ENCODE measurements at regions not wholly inside any gene's neighbourhood (a gene's known extent, or its start where the extent isn't known, plus 50 kb on each side); places are given as distances from the start of the nearest gene placed in this dataset.

DNA sequence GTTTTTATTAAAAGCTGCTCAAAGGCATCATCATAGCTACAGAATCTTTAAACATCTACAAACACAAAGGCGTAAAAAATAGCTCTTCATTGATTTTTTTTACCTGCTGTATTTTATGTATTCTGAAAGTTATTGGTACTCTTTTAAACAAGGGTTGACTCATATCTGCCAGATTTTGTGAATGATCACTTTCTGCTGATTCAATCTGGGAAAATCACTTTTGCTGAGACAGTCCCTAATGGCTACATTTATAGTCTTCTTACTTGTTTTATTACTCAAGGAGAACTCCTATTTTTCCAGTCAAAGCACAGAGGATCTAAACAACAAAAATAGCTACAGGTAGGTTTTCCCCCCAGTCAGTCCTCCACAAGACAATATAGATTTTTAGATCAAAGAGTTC, 739.0 kb downstream of the CBLN4 start:
- no peak overlapping the region for H3K27ac ChIP-seq (ENCODE audit: low read length)
- H3K4me3 ChIP-seq (ENCODE audit: low read depth in 1 of 2, low read length in 2 of 2), result no peak overlapping the region
- H3K4me1 ChIP-seq (ENCODE audit: control insufficient read depth in 1 of 2, insufficient read depth in 2 of 2, low read length in 2 of 2), result no peaks in the 10 kb centered on the region
- no peaks in the 10 kb centered on the region for H3K36me3 ChIP-seq (ENCODE audit: control insufficient read depth in 1 of 2, insufficient read depth in 2 of 2, low read length in 2 of 2)
- H3K27me3 ChIP-seq (ENCODE audit: low read depth, low read length), result no peaks in the 10 kb centered on the region
- H3K9me3 ChIP-seq (ENCODE audit: control insufficient read depth in 1 of 2, low read length in 2 of 2), result no peaks in the 10 kb centered on the region

DNA sequence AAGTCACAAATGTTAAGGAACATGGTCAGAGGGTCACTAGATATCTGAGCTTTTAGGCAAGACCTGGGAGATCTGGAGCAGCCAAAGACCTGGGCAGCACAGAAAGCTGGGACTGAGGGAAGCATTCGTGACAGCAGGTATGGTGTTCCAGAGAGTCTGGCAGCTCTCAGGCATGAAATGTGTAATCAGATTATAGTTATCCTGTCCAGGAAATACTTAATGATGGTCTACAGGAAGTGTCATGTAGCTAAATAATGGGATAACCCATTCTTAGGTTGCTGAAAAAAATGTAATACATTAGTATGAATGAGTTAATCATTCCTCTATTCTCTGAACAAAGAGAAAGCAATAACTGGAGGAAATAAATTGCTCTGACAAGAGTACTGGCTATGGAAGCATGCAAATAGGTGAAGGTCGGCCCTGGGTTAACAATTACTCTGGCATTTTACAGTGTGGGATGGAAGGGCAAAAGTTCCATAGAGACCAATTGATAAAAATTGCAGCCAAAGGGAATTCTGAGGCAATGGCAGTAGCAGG, 740.5 kb downstream of the CBLN4 start:
- Histone ChIP-seq H3K4me3 (ENCODE audit: low read depth in 1 of 2, low read length in 2 of 2) (no peak overlapping the region), H3K27ac (ENCODE audit: low read length) (no peak overlapping the region), H3K4me1 (ENCODE audit: control insufficient read depth in 1 of 2, insufficient read depth in 2 of 2, low read length in 2 of 2) (no peaks in the 10 kb centered on the region), H3K9me3 (ENCODE audit: control insufficient read depth in 1 of 2, low read length in 2 of 2) (no peaks in the 10 kb centered on the region), H3K27me3 (ENCODE audit: low read depth, low read length) (no peaks in the 10 kb centered on the region), H3K36me3 (ENCODE audit: control insufficient read depth in 1 of 2, insufficient read depth in 2 of 2, low read length in 2 of 2) (no peaks in the 10 kb centered on the region)

DNA sequence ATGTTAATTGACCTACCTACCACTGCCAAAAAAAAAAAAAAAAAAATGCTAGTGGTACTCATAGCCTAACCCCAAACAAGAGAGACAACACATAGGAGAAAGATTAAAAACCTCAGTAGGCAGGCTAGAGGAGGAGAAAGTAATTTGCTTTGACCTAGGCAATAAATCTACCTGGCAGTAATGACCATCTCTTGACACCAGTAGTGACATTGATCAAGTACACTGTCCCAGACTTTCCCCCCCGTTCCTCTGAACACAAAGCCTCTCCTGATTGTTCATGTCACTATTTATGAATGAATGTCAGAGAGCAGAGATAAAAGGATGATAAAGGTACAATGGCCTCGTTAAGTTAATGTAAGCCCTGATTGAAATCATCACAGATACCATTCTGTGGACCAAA, 746.8 kb downstream of the CBLN4 start:
- Histone ChIP-seq H3K27ac (ENCODE audit: low read length) (no peak overlapping the region), H3K9me3 (ENCODE audit: control insufficient read depth in 1 of 2, low read length in 2 of 2) (no peaks in the 10 kb centered on the region), H3K36me3 (ENCODE audit: control insufficient read depth in 1 of 2, insufficient read depth in 2 of 2, low read length in 2 of 2) (no peaks in the 10 kb centered on the region), H3K27me3 (ENCODE audit: low read depth, low read length) (no peaks in the 10 kb centered on the region), H3K4me3 (ENCODE audit: low read depth in 1 of 2, low read length in 2 of 2) (no peak overlapping the region), H3K4me1 (ENCODE audit: control insufficient read depth in 1 of 2, insufficient read depth in 2 of 2, low read length in 2 of 2) (peaks cover 0 to under 1% of the 10 kb centered on the region in 2 donors)

DNA sequence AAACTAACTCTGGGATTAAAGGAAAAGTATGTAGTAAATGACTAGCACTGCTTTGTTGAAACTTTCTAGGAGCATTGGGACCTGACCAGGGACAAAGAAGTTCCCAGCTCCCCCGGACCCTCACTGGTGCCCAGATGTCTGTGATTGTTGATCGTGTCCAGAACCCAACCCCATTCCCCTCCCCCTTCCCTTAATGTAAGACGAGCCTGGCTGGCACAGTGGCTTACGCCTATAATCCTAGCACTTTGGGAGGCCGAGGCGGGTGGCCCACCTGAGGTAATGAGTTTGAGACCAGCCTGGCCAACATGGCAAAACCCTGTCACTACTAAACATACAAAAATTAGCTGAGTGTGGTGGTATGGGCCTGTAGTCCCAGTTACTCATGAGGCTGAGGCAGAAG, 750.3 kb downstream of the CBLN4 start:
- Histone ChIP-seq H3K4me1 (ENCODE audit: control insufficient read depth in 1 of 2, insufficient read depth in 2 of 2, low read length in 2 of 2) (peaks cover 0 to 22% of the 10 kb centered on the region in 2 donors), H3K27ac (ENCODE audit: low read length) (no peak overlapping the region)

DNA sequence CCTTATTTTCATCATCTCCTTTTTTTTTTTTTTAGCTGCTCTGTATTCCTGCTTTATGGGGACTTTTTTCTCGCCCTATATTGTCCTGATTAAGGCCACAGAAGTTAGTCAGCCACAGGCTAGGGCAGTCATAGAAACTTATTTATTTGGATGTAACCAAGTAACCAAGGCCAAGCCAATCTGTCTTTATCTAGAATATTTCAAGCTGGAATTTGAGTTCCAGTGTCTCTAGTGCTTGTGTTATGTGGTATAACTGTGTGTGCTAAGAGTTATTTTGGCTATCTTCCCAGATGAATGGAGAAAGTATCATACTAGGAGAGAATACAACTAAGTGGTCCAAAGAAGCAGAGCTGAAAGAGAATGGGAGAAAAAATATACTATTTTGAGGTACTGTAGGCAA, 751.5 kb downstream of the CBLN4 start:
- Histone ChIP-seq H3K9me3 (ENCODE audit: control insufficient read depth in 1 of 2, low read length in 2 of 2) (peaks cover 0 to 2% of the 10 kb centered on the region in 2 donors), H3K4me1 (ENCODE audit: control insufficient read depth in 1 of 2, insufficient read depth in 2 of 2, low read length in 2 of 2) (peaks cover 0 to 22% of the 10 kb centered on the region in 2 donors), H3K27me3 (ENCODE audit: low read depth, low read length) (no peaks in the 10 kb centered on the region), H3K4me3 (ENCODE audit: low read depth in 1 of 2, low read length in 2 of 2) (no peak overlapping the region), H3K36me3 (ENCODE audit: control insufficient read depth in 1 of 2, insufficient read depth in 2 of 2, low read length in 2 of 2) (no peaks in the 10 kb centered on the region), H3K27ac (ENCODE audit: low read length) (peak overlapping the region; percentile 13)

More for the DNA sequence above, 750.3 kb downstream of the CBLN4 start:
- peaks cover 0 to 2% of the 10 kb centered on the region in 2 donors for H3K9me3 ChIP-seq (ENCODE audit: control insufficient read depth in 1 of 2, low read length in 2 of 2)
- no peak overlapping the region for H3K4me3 ChIP-seq (ENCODE audit: low read depth in 1 of 2, low read length in 2 of 2)
- no peaks in the 10 kb centered on the region for H3K27me3 ChIP-seq (ENCODE audit: low read depth, low read length)
- H3K36me3 ChIP-seq (ENCODE audit: control insufficient read depth in 1 of 2, insufficient read depth in 2 of 2, low read length in 2 of 2), result no peaks in the 10 kb centered on the region

DNA sequence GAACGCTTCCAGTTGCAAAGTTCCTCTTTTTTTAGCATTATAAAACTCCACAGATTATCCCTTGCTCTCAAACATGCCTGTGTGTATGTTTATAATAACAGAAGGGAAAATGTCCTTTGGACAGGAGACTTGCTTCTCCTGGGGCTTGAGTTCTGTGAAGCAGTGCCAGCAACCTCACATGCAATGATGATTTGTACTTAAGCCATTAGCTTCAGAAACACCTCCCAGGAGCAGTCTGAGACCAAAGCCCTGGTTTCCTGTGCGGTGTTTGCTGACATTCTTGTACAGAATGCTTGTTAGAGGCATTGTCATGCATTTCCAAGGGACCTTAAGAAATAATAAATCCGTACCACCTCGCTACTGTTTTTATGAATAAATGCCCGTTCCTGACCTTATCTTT, 752.8 kb downstream of the CBLN4 start:
- Histone ChIP-seq H3K27ac (ENCODE audit: low read length) (no peak overlapping the region), H3K9me3 (ENCODE audit: control insufficient read depth in 1 of 2, low read length in 2 of 2) (peaks cover 0 to 4% of the 10 kb centered on the region in 2 donors), H3K27me3 (ENCODE audit: low read depth, low read length) (no peaks in the 10 kb centered on the region), H3K36me3 (ENCODE audit: control insufficient read depth in 1 of 2, insufficient read depth in 2 of 2, low read length in 2 of 2) (no peaks in the 10 kb centered on the region), H3K4me1 (ENCODE audit: control insufficient read depth in 1 of 2, insufficient read depth in 2 of 2, low read length in 2 of 2) (peaks cover 0 to 22% of the 10 kb centered on the region in 2 donors), H3K4me3 (ENCODE audit: low read depth in 1 of 2, low read length in 2 of 2) (no peak overlapping the region)

DNA sequence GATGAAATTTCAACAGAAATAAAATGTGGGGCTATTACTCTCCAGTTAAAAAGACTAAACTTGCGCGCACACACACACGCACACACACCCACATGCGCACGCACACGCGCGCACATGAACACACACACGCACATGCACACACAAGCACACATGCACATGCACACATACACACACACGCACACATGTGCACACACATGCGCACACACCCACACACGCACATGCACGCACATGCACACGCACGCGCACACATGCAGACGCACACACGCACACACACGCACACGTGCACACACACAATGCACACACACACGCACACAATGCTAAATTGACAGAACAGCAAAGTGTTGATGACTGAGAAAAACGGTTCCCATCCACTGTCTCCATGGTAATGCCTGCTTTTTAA, 754.1 kb downstream of the CBLN4 start:
- H3K9me3 ChIP-seq (ENCODE audit: control insufficient read depth in 1 of 2, low read length in 2 of 2), result peaks cover 0 to 8% of the 10 kb centered on the region in 2 donors
- H3K4me1 ChIP-seq (ENCODE audit: control insufficient read depth in 1 of 2, insufficient read depth in 2 of 2, low read length in 2 of 2), result peaks cover 0 to 22% of the 10 kb centered on the region in 2 donors

DNA sequence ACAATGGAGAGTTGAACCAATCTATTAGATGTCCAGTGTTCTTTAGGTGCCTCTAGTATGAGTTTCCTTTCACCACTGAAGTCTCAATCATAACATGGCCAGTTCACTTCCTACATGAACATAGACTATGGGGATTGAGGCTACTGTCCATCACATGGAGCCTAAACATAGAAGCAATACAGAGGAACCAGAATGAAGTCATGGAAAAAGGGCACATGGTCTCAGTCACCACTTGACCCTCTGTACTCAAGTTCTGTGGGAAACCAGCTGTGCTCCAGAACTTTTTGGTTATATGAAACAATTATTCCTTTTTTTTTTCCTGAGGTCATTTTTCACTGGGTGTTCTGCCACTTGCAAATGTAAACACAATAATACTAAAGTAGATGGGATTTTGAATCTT, 762.5 kb downstream of the CBLN4 start:
- Histone ChIP-seq H3K4me3 (ENCODE audit: low read depth in 1 of 2, low read length in 2 of 2) (no peak overlapping the region), H3K4me1 (ENCODE audit: control insufficient read depth in 1 of 2, insufficient read depth in 2 of 2, low read length in 2 of 2) (no peaks in the 10 kb centered on the region), H3K9me3 (ENCODE audit: control insufficient read depth in 1 of 2, low read length in 2 of 2) (peaks cover 0 to 5% of the 10 kb centered on the region in 2 donors), H3K27ac (ENCODE audit: low read length) (no peak overlapping the region), H3K36me3 (ENCODE audit: control insufficient read depth in 1 of 2, insufficient read depth in 2 of 2, low read length in 2 of 2) (no peaks in the 10 kb centered on the region), H3K27me3 (ENCODE audit: low read depth, low read length) (no peaks in the 10 kb centered on the region)

More for the DNA sequence above, 754.1 kb downstream of the CBLN4 start:
- Histone ChIP-seq H3K4me3 (ENCODE audit: low read depth in 1 of 2, low read length in 2 of 2) (no peak overlapping the region), H3K27ac (ENCODE audit: low read length) (no peak overlapping the region), H3K36me3 (ENCODE audit: control insufficient read depth in 1 of 2, insufficient read depth in 2 of 2, low read length in 2 of 2) (no peaks in the 10 kb centered on the region), H3K27me3 (ENCODE audit: low read depth, low read length) (no peaks in the 10 kb centered on the region)

DNA sequence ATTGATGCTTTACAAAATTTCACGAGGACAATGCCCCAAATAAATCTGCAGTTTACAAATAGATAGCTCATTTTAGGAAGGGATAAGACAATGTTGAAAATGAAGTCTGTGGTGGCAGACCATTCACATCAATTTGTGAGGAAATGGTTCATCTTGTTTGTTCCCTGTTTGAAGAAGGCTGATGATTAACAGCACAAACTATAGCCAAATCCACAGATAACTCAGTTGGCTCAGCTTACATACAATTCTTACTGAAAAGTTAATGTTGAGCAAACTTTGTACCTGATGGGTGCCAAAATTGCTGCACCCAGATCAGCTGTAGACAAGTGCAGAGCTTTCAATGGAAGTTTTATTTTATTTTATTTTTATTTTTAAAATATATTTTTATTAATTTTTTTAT, 763.9 kb downstream of the DOK5 start:
- no peak overlapping the region for H3K27ac ChIP-seq (ENCODE audit: low read length)
- H3K4me1 ChIP-seq (ENCODE audit: control insufficient read depth in 1 of 2, insufficient read depth in 2 of 2, low read length in 2 of 2), result no peaks in the 10 kb centered on the region
- H3K9me3 ChIP-seq (ENCODE audit: control insufficient read depth in 1 of 2, low read length in 2 of 2), result peaks cover 0 to 2% of the 10 kb centered on the region in 2 donors
- no peak overlapping the region for H3K4me3 ChIP-seq (ENCODE audit: low read depth in 1 of 2, low read length in 2 of 2)
- no peaks in the 10 kb centered on the region for H3K27me3 ChIP-seq (ENCODE audit: low read depth, low read length)
- H3K36me3 ChIP-seq (ENCODE audit: control insufficient read depth in 1 of 2, insufficient read depth in 2 of 2, low read length in 2 of 2), result no peaks in the 10 kb centered on the region

DNA sequence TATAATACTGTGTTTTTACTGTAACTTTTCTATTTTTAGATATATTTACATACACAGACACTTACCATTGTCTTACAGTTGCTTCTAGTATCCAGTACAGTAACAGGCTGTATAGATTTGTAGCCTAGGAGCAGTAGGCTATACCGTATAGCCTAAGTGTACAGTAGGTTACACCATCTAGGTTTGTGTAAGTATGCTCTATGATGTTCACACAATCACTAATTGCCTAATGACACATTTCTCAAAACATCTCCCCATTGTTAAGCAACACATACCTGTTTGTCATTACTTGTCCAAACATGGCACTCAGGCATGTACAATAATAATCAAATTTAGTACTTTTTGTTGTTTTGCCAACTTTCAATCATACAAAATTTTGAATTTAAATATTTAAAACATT, 757.3 kb downstream of the DOK5 start:
- Histone ChIP-seq H3K4me3 (ENCODE audit: low read depth in 1 of 2, low read length in 2 of 2) (no peak overlapping the region), H3K27ac (ENCODE audit: low read length) (no peak overlapping the region), H3K27me3 (ENCODE audit: low read depth, low read length) (no peaks in the 10 kb centered on the region)

DNA sequence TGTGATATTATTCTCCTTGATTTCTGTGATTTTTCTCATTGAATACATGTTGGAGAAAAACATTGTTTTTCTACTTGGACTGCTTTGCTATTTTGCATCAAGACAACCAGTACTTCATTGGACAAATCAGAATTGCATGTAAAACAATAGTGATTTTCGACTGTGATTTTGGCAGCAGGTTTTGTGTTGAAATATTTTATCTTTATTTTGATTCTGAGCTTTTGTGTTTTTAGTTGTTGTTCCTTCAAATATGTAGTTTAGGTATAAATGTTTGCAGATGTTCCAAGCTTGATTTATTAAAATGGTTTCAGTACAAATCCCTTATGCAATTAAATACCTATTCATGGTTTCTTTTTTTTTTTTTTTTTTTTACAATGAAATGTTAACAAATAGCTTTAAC, 754.1 kb downstream of the DOK5 start:
- Histone ChIP-seq H3K4me1 (ENCODE audit: control insufficient read depth in 1 of 2, insufficient read depth in 2 of 2, low read length in 2 of 2) (no peaks in the 10 kb centered on the region), H3K9me3 (ENCODE audit: control insufficient read depth in 1 of 2, low read length in 2 of 2) (peaks cover 5 to 9% of the 10 kb centered on the region in 2 donors), H3K4me3 (ENCODE audit: low read depth in 1 of 2, low read length in 2 of 2) (no peak overlapping the region), H3K27ac (ENCODE audit: low read length) (no peak overlapping the region), H3K36me3 (ENCODE audit: control insufficient read depth in 1 of 2, insufficient read depth in 2 of 2, low read length in 2 of 2) (no peaks in the 10 kb centered on the region), H3K27me3 (ENCODE audit: low read depth, low read length) (no peaks in the 10 kb centered on the region)

More for the DNA sequence above, 757.3 kb downstream of the DOK5 start:
- H3K9me3 ChIP-seq (ENCODE audit: control insufficient read depth in 1 of 2, low read length in 2 of 2), result peaks cover 0 to 2% of the 10 kb centered on the region in 2 donors
- no peaks in the 10 kb centered on the region for H3K4me1 ChIP-seq (ENCODE audit: control insufficient read depth in 1 of 2, insufficient read depth in 2 of 2, low read length in 2 of 2)
- no peaks in the 10 kb centered on the region for H3K36me3 ChIP-seq (ENCODE audit: control insufficient read depth in 1 of 2, insufficient read depth in 2 of 2, low read length in 2 of 2)

DNA sequence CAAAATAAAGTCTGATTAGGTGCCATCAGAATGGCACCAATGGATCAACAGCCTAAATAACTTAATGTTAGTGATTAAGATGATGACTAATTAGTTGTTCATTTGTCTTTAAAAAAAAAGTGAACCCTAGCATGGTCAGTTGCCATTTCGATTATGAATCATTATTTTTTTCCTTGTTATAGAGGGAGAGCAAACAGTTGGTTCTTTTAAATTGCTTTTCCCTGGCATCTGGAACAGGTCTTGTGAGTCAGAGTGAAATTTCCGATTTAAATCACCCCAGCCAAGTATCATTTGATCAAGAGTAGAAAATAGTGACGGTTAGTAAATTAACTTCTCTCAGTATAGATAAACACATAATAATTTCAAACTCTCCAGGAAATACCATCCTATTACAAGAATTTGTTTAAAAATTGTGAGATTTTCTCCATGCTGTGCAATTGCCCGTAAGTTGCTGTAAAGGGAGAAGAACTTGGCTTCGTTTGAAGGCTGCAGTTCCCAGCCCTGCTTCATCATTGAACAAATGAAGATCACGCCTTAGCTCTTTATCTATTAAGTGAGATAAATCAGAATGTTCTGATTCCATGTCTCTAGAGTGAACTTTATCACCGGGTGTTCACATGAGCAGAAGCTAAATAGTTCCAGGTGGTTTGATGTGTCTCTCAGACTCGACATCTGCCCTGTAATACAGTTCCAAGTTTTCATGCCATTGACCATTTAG, 741.3 kb downstream of the DOK5 start:
- H3K4me1 ChIP-seq (ENCODE audit: control insufficient read depth in 1 of 2, insufficient read depth in 2 of 2, low read length in 2 of 2), result no peaks in the 10 kb centered on the region
- H3K4me3 ChIP-seq (ENCODE audit: low read depth in 1 of 2, low read length in 2 of 2), result no peak overlapping the region
- no peak overlapping the region for H3K27ac ChIP-seq (ENCODE audit: low read length)
- no peaks in the 10 kb centered on the region for H3K36me3 ChIP-seq (ENCODE audit: control insufficient read depth in 1 of 2, insufficient read depth in 2 of 2, low read length in 2 of 2)
- peaks cover 0 to 9% of the 10 kb centered on the region in 2 donors for H3K9me3 ChIP-seq (ENCODE audit: control insufficient read depth in 1 of 2, low read length in 2 of 2)
- no peaks in the 10 kb centered on the region for H3K27me3 ChIP-seq (ENCODE audit: low read depth, low read length)
